Medulla oblongata (tissue), 1 donor: ENCODE measurements at regions not wholly inside any gene's neighbourhood (a gene's known extent, or its start where the extent isn't known, plus 50 kb on each side); places are given as distances from the start of the nearest gene placed in this dataset.
A peak's percentile ranks its signal among the peaks of the same experiment; 100 is the strongest.
"Not testable (repeated sequence)": the region's sequence is repeated elsewhere in the genome, so short reads cannot be mapped to it uniquely, and the experiment has no call there.

ENCODE experiments used
- DNase-seq: peaks from one replicate; pipeline ENCODE4 v3.0.0-alpha.2; 2015; ENCODE audit errors: extremely low spot score

DNA sequence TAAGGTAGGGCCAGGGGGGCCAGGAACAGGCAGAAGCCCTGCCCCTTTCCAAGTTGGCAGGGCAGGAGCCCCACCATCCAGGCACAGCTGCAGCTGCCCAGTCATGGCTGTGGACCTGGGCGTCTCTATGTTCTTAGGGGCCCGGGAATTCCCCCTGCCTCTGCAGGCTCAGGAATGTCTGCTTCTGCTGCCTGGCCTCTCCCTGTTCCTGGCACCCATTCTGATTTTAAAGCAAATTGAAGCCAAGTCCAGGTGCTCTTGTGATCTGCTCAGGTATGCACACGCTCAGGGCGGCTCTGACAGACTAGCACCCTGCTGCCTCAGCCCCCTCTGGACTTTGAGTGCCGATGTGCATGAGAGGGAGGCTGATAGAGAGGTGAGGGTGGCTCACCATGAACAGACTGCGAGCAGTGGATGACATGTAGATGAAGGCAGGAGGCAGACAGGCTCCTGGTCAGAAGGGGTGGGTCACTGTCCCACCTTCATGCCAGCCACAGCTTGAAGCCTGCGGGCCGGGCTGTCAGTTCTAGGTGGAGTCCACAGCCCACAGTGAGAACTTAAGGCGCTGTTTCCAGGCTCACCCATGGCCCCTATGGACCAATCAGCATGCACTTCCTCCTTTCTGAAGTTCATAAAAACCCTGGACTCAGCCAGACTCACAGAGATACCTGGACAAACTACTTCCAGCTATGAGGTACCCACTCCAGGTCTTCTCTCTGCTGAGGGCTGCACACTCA, 747.8 kb upstream of the GBE1 start:
- no peak for DNase-seq

DNA sequence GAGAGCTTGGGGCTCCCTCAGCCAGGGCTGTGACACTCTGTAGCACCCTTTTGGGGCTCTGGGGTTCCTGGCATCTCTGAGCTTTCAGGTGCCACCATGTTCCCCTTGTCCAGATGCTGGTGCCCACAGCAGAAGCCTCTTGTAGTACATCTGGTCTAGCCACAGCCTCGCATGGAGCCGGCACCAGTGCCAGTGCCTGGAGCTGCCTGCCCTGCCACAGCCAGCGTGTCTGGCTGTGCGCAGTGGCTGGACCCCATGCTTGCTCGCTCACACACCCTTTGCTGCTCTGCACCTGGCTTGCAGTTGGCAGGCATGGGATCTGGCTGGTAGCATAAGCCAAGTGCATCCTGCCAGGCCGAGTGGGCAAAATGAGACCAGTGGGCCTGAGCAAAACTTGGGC, 744.8 kb upstream of the GBE1 start:
- DNase-seq: no peak

DNA sequence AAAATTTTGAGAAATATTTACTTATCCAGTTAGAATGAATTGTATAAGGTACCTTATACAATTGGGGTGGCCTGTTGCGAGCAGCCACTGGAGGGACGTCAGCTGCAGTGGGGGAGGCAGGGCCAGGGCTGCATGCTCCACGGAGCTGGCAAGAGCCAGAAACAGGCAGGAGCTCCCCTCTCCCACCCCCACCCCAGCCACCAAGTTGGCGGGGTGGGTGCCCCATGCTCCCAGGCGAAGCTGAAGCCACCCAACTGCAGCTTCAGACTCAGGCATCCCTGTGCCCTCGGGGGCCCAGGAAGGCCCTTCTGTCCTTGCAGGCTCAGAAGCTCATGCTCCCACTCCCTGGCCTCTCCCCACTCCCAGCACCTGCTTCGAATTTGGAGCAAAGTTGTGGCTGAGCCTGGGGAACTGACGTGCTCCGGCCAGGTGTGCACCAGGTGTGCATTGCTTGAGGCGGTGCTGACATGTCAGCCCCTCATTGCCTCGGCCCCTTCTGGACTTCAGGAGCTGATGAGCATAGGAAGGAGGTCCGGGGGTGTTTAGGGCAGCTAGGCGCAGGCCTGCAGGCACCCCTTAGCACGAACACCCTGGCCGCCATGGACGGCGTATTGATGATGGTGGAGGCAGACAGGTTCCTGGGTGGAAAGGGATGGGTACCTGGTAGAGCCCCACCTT, 743.8 kb upstream of the GBE1 start:
- no peak for DNase-seq

DNA sequence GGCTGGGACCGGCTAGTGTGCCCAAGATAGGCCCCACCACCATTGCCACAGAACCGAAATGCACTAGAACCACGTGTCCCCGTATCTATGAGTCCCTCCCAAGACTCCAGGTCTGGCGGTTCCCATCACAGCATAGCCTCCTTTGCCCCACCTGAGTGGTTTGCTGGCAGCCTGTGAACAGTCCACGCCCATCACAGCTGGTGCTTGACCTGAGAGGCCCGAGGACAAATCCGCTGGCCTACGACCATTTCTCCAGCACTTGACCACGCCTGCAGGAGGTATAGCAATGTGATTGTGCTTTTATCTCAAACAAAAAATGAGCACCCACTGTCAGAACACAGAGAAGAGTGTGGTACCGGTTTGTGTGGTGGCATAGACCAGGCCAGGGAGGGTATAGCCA, 736.7 kb upstream of the GBE1 start:
- DNase-seq: no peak

DNA sequence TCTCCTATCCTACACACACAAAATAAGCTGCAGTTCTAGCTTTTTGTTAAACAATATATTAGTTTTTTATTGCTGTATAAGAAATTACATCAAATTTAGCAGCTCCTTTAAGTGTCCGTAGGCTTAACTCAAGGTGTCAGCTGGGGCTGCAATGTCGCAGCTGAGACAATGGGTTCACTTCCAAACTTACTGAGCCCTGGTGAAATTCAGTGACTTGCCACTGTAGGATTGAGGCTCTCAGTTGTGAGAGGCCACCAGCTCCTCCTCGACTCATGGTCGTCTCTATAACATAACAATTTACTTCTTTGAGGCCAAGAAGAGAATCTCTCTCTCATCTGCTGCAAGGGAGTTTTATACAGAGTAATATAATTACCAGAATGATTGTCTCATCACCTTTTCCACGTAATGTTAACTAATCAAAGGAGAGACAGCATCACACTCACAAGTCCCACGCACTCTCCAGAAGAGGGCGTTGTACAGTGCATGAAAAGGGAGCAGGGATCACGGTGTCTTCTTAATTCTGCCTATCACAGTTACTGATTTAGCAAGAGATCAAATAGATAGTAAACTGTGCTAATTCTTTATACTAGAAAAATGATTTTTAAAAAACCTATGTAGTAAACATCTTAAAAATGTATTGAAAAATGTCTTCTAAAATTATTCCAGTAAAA, 735.6 kb upstream of the GBE1 start:
- DNase-seq: peak; percentile 11

DNA sequence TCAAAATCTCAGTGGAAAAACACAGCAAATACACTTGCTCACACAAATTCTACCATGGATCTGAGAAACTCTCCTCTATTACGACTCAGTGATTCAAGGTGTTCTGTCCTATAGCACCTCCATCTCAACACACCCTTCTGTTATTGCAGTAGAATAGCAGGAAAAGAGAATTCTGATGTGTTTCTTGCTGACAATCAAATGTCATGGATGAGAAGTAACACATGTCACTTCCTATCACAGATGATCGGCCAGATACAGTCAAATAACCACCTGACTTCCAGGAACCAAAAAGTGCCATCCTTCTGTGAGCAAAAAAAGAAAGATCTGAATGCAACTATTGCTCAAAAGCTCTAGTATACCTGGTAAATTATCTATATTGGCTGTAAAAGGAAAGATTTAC, 734.2 kb upstream of the GBE1 start:
- DNase-seq: no peak

DNA sequence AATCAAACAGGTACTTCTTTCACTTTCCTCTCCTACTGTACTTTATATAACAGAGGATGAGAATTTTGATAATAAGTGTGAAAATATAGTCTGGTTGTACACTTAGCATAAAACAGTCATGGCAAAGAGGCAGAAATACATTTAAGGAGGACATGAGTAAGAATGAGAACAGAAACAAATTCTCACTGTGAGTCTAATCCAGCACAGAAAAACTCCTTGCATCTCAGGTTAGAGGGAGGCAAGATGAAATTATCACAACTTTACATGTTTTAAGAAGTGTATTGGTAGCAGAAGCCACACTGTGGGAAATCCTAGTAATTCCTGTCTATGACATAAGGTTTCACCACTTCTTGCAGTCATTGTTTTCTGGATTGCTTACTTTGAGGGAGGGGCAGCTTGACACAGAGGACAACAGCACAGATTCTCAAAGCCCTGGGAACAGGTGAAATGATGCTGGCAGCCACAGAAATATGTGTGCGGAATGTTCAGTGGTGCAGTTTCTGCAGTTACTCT, 733.6 kb upstream of the GBE1 start:
- DNase-seq: no peak

DNA sequence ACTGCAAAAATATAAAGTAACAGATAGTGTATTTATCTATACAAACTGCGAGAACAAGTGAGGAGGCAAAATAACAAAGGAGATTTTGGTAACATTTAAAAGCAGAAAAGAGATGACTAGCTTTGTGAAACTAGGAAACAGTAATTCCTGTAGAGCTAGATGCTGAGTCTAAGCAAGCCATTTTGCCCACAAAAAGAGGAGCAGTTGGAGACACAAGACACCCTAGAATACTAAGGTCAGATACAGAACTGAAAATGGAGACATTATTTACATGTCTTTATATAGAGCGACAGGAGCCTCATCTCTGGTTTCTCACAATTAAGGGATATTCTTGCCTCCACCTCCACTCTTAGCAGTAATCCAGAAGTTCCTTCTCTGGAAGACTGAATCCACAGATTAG, 732.4 kb upstream of the GBE1 start:
- DNase-seq: no peak

DNA sequence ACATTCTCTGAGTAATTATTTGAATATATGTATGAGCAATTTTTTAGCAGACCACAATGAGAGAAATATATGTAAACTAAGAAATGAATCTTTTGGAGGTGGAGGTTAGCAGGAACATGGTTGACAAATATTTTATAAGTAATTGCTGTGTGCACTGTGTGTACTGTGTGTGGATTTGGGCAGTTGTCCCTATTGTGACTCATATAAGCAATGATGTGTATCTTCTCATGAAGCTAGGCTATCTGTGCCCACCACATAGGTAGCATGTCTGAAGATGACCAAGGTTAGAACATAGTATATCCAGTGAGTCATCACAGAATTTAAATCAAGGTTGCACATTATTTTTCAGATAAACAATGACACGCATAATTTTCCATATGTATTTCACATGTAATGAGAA, 713.9 kb upstream of the GBE1 start:
- no peak for DNase-seq

DNA sequence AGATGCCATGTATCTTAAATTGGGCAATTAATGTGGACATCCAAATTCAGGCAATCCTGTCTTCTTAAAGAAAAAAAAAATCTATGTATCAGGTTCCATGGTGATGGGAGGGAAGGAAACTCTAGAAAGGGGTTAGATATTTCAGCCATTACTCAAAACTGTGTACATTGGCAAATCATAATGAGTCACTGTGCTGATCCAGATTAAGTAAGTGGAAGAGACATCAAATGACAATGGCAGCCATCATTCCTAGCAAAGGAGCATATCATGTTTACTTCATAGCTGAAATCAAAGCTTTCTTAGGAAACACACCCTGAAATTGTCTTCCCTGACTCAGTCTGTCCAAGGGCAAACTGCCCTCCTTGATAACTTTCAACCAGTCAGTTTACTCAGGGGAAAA, 713.3 kb upstream of the GBE1 start:
- no peak for DNase-seq

DNA sequence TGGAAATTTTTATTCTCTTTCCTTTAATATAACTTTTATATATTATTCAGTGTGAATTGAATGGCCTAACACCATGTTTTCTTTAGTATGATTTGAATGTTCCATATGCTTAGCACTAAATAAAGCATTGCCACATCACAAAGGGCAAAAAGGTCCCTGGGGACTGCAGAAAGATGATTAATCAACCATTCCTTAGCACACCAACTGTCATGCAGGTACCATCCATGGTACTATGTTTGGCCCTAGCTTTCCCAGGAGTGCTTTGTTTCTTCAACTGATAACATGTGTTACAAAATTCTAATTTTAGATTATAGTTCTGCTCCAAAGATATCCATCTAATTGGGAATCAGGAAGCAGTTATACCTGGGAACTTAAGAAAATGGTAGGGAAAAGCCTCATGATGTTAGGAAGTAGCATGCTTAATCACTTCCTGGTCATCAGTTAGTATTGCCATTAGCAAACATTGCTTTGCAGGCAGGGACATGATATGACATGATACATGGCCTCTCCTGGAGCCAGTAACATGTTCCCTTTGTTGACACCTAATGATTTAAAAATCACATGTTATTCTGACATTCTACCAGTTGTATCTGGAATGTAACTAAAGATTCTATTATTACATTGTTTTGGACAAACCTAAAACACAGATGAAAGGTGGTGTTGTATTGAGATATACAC, 712.6 kb upstream of the GBE1 start:
- no peak for DNase-seq

DNA sequence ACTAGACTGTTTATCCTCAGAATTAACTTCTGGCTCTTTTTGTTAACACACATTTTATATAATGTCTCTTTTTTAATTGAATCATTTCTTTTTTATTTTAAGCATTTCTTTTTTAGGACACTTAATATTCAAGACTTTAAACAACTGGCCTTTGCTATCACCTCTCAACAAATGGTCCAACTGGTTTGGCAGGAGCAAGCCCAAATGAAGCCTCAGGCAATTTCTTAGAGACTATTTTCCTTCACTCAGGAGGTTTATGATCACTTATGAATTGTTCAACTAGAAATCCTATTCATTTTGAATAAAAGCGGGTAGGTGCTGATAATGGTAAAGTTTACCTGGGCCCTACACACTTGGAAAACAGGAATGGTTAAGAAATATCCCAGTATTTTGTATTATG, 705.6 kb upstream of the GBE1 start:
- DNase-seq: no peak

DNA sequence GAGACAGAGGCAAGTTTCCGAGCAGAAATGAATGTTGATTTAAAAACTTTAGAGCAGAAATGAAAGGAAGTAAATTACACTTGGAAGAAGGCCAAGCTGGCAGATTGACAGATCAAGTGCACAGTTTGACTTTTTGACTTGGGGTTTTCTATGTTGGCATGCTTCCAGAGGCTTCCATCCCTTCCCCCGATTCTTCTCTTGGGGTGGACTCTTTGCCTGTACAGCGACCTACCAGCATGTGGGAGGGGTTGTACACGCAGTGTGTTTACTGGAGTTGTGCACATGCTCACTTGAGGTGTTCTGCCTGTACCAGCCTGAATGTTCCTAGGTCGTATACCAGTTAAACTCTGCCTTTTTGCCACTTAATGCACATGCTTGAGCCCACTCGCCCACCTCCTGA, 701.5 kb upstream of the GBE1 start:
- DNase-seq: no peak

DNA sequence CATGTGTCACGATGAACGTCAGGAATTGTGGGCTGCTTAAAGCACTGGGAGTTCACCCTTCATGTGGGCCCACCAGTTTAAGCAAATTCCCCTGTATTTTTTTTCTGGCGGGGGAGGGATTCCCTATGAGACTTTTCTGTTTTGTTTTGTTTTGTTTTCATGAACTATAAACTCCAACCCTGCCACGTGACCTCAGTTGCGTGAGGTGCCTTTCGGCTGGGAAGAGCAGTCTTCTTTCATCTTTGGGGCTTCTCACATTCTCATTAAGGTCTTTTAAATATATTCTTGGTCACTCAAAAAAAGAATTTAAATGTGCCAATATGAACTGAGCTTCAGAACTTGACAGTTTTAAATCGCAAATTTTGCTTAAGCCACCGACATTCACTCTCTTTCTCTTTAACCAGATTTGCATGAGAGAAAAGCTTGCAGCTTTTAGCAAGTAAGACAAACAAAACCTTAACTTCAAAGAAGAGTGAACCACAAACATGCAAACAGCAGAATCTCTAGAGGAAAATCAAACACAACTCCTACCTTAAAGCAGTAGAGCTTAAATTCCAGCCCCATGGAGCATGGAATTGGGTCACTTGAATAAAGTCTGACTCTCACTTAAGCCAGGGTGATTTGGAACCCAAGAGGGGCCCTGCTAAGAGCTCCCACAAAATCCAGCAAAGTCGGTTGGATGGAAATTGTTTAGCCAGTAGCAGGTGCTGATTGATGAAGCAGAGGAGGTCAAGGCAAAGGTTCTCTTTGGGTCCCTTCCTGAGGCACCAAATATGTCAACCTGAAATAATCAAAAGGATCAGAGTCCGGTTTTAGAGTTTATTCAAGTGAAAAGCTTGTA, 699.8 kb upstream of the GBE1 start:
- no peak for DNase-seq

DNA sequence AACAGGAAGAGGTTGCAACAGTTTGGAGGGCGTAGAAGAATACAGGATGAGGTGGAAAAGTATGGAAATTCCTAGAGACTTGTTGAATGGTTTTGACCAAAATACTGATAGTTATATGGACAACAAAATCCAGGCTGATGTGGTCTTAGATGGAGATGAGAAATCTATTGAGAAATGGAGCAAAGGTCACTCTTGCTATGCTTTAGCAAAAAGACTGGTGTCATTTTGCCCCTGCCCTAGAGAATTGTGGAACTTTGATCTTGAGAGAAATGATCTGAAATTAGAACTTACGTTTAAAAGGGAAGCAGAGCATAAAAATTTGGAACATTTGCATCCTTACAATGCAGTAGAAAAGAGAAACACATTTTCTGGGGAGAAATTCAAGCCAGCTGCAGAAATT, 686.9 kb upstream of the GBE1 start:
- DNase-seq: no peak

DNA sequence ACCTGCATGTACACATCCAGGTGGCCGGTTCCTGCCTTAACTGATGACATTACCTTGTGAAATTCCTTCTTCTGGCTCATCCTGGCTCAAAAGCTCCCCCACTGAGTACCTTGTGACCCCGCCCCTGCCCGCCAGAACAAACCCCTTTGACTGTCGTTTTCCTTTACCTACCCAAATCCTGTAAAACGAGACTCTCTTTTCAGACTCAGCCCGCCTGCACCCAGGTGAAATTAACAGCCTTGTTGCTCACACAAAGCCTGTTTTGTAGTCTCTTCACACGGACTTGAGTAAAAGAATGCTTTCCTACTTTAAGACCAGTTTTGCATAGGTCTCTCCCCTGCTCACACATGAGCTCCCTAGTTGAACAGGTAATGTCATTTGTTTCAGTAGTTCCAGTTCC, 667.4 kb upstream of the GBE1 start:
- not testable (repeated sequence) for DNase-seq

DNA sequence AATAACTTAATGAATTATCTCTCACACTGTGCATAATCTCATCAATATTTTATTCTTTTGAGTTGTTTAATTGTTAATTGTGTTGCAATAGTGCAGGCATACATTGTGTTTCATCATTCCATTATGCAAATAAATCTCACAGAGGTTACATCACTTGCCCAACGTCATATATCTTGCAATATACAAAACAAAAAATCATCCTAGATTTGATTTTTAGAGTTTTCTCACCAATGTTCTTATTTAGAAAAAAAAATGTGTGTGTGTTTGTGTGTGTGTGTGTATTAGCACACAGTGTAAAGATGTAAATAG, 662.5 kb upstream of the GBE1 start:
- DNase-seq: no peak

DNA sequence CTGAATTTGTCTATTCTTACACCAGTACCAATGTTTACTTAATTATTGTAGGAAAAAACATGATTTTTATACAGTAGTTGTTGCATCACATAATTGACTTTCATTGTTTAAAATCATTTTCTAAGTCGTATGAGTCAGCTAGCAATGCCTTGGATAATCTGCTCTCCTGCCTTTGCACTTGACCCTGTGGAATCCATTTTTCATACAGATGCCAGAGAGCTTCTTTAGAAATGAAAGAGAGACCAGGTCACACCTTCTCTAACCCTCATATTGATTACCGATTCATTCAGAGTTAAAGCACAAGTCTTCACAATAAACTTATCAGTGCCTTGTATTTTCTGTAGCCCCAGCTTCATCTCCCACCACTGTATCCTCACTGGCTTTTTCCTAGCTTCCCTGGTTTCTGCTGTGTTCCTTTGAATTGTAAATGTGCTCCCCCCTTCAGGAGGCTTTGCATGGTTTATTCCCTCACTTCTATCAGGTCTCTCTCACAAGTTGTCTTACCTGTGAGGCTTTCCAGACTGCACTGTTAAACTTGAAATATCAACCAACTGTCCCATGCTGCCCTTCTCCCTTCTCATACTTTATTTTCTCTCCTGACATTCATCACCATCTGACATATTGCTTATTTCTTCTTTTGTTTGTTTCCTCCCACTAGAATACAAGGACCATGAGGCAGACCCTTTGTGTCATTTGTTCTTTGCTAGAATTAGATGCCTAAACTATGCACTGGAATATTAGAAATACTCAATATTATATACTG, 662.0 kb upstream of the GBE1 start:
- no peak for DNase-seq

DNA sequence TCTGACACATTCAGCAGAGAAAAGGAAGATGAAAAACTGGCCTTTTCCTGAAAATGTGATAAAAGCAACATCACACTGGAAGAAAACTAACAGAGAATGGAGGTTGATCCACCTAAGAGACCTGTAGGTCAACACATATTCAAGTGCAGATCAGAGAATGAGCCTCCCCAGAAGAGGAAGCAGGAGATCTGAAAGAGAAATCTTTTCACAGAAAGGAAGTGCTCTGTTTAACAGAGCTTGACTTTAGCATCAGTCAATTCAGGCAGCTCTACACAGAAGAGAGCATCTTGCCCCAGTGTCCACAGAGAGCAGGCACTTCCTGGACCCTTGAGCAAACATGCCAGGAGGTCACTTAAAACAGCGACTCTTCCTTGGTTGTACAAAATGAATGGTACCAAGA, 655.4 kb upstream of the GBE1 start:
- no peak for DNase-seq

DNA sequence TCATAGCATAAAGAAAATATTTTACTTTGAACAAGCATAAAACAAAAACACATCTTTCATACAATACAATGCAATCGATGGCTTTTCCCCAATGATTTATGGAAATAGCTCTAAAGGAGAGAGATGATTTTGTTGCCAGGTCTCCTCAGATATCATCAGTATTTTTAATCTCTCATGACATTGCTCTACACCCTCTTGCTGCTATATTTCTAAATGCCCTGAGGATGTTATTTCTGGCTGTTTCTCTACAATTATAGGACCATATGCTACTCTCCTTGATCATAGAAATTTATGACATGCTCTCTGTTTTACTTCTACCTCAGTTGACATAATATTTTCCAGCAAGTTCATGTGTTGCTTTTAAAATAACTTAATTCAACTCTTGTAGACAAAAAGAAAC, 654.9 kb upstream of the GBE1 start:
- no peak for DNase-seq

DNA sequence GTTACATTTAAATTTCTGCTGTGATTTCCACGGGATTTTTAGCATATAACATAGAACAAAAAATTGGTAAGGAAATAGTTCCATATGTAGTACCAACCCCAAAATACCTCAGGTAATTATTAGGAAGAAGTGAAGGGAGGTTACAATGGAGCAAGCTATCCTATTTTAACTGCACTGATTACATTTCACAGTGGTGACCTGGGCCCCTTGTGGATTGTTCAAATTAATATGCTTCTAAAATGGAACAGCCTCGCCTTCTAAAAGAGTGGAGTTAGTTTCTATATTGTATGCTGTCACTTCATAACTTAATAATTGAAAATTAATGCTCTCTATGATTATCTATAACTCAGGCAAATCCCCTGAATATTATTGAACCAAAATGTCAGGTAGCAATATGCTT, 651.7 kb upstream of the GBE1 start:
- DNase-seq: no peak
